ENCODE measurements at regions not wholly inside any gene's neighbourhood (a gene's known extent, or its start where the extent isn't known, plus 50 kb on each side); places are given as distances from the start of the nearest gene placed in this dataset.
"Not testable (repeated sequence)": the region's sequence is repeated elsewhere in the genome, so short reads cannot be mapped to it uniquely, and the experiment has no call there.

DNA sequence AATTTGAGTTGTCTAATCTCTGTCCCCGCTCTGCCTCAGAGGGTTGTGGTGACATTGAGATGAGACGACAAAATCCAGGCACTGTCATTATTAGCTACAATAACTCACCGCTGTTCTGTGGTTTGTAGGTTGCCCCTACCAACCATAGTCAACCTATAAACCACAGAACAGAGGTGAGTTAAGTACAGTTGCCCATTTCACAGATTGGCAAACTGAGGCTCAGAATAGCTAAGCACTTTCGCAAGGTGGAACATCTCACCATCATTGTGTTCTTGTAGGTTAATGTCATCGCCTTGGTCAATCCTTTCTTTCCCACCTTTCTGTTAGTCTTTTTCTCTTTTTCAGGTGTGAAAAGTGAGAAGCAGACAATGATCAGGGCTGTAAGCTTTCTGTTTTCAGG, 63.4 kb upstream of the LHX5 start:
- Histone ChIP-seq H3K79me2 (ENCODE audit: low read length) (no peaks in the 10 kb centered on the region), H3K27me3 (ENCODE audit: low read length) (no peaks in the 10 kb centered on the region), H3K4me2 (ENCODE audit: low read depth, low read length, poor library complexity, severe bottlenecking) (no peak overlapping the region), H3K4me1 (ENCODE audit: low read length) (no peaks in the 10 kb centered on the region), H3K36me3 (ENCODE audit: insufficient read depth, low read length) (no peaks in the 10 kb centered on the region), H3K4me3 (ENCODE audit: low read length) (no peak overlapping the region), H3K9me3 (ENCODE audit: low read length) (no peaks in the 10 kb centered on the region), H3K9me2 (replicated peaks; ENCODE audit: insufficient read depth, low read length) (no peaks in the 10 kb centered on the region), H4K20me1 (ENCODE audit: insufficient read depth, low read depth, low read length) (no peaks in the 10 kb centered on the region), H3K27ac (ENCODE audit: low read length) (no peak overlapping the region), H3K9ac (ENCODE audit: low read length) (no peak overlapping the region), H2AFZ (ENCODE audit: low read length) (no peak overlapping the region)
- no peak for DNase-seq

- Histone ChIP-seq H4K20me1 (ENCODE audit: insufficient read depth, low read depth, low read length) (no peaks in the 10 kb centered on the region), H3K4me1 (ENCODE audit: low read length) (no peaks in the 10 kb centered on the region), H3K9ac (ENCODE audit: low read length) (no peak overlapping the region), H3K4me2 (ENCODE audit: low read depth, low read length, poor library complexity, severe bottlenecking) (no peak overlapping the region), H2AFZ (ENCODE audit: low read length) (no peak overlapping the region), H3K9me2 (replicated peaks; ENCODE audit: insufficient read depth, low read length) (no peaks in the 10 kb centered on the region), H3K27me3 (ENCODE audit: low read length) (no peaks in the 10 kb centered on the region), H3K36me3 (ENCODE audit: insufficient read depth, low read length) (no peaks in the 10 kb centered on the region), H3K4me3 (ENCODE audit: low read length) (no peak overlapping the region), H3K27ac (ENCODE audit: low read length) (no peak overlapping the region), H3K79me2 (ENCODE audit: low read length) (no peaks in the 10 kb centered on the region), H3K9me3 (ENCODE audit: low read length) (no peaks in the 10 kb centered on the region)
- no peak for DNase-seq
These were observed 62.9 kb upstream of the LHX5 start for GRCh38 chr12:113534555-113534954.

GRCh38 chr12:113533842-113534375, 62.2 kb upstream of the LHX5 start:
- Histone ChIP-seq H3K9ac (ENCODE audit: low read length) (no peak overlapping the region), H3K79me2 (ENCODE audit: low read length) (no peaks in the 10 kb centered on the region), H3K27ac (ENCODE audit: low read length) (no peak overlapping the region), H3K4me1 (ENCODE audit: low read length) (no peaks in the 10 kb centered on the region), H3K9me2 (replicated peaks; ENCODE audit: insufficient read depth, low read length) (no peaks in the 10 kb centered on the region), H2AFZ (ENCODE audit: low read length) (no peak overlapping the region), H3K36me3 (ENCODE audit: insufficient read depth, low read length) (no peaks in the 10 kb centered on the region), H3K4me2 (ENCODE audit: low read depth, low read length, poor library complexity, severe bottlenecking) (no peak overlapping the region), H3K27me3 (ENCODE audit: low read length) (no peaks in the 10 kb centered on the region), H3K4me3 (ENCODE audit: low read length) (no peak overlapping the region), H4K20me1 (ENCODE audit: insufficient read depth, low read depth, low read length) (no peaks in the 10 kb centered on the region), H3K9me3 (ENCODE audit: low read length) (no peaks in the 10 kb centered on the region)
- no peak for DNase-seq

DNA sequence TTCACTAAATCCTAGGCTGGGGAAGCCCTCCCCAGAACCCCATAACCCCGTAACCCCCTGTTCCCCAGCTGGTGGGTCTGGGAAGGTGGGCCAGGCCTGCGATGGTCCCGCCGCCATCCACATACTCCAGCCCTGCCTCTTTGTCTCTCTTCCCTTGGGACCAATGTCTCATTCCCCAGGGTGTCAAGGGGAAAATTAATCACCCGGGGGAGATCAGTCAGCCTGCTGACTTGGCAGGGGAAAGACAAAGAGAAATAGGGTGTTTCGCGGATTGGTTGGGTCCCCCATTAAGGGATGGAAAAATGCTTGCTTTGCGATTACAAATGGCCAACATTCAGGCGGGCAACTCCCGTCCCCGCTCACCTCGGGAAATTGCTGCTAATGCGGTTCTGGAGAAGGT, 60.6 kb upstream of the LHX5 start:
- Histone ChIP-seq H3K4me2 (ENCODE audit: low read depth, low read length, poor library complexity, severe bottlenecking) (no peak overlapping the region), H3K9ac (ENCODE audit: low read length) (no peak overlapping the region), H3K79me2 (ENCODE audit: low read length) (no peaks in the 10 kb centered on the region), H3K27ac (ENCODE audit: low read length) (no peak overlapping the region), H4K20me1 (ENCODE audit: insufficient read depth, low read depth, low read length) (no peaks in the 10 kb centered on the region), H3K9me3 (ENCODE audit: low read length) (no peaks in the 10 kb centered on the region), H3K4me3 (ENCODE audit: low read length) (no peak overlapping the region), H3K27me3 (ENCODE audit: low read length) (no peaks in the 10 kb centered on the region), H3K9me2 (replicated peaks; ENCODE audit: insufficient read depth, low read length) (no peaks in the 10 kb centered on the region), H3K36me3 (ENCODE audit: insufficient read depth, low read length) (no peaks in the 10 kb centered on the region), H3K4me1 (ENCODE audit: low read length) (no peaks in the 10 kb centered on the region), H2AFZ (ENCODE audit: low read length) (no peak overlapping the region)
- no peak for DNase-seq

- H4K20me1 ChIP-seq (ENCODE audit: insufficient read depth, low read depth, low read length); H2AFZ ChIP-seq (ENCODE audit: low read length); H3K36me3 ChIP-seq (ENCODE audit: insufficient read depth, low read length); H3K4me2 ChIP-seq (ENCODE audit: low read depth, low read length, poor library complexity, severe bottlenecking); H3K4me1 ChIP-seq (ENCODE audit: low read length); H3K4me3 ChIP-seq (ENCODE audit: low read length); H3K9me2 ChIP-seq (replicated peaks; ENCODE audit: insufficient read depth, low read length); H3K9ac ChIP-seq (ENCODE audit: low read length); H3K9me3 ChIP-seq (ENCODE audit: low read length); H3K27ac ChIP-seq (ENCODE audit: low read length); H3K27me3 ChIP-seq (ENCODE audit: low read length); H3K79me2 ChIP-seq (ENCODE audit: low read length); DNase-seq: not testable (repeated sequence)
These were observed 59.4 kb upstream of the LHX5 start for GRCh38 chr12:113531073-113531472.

DNA sequence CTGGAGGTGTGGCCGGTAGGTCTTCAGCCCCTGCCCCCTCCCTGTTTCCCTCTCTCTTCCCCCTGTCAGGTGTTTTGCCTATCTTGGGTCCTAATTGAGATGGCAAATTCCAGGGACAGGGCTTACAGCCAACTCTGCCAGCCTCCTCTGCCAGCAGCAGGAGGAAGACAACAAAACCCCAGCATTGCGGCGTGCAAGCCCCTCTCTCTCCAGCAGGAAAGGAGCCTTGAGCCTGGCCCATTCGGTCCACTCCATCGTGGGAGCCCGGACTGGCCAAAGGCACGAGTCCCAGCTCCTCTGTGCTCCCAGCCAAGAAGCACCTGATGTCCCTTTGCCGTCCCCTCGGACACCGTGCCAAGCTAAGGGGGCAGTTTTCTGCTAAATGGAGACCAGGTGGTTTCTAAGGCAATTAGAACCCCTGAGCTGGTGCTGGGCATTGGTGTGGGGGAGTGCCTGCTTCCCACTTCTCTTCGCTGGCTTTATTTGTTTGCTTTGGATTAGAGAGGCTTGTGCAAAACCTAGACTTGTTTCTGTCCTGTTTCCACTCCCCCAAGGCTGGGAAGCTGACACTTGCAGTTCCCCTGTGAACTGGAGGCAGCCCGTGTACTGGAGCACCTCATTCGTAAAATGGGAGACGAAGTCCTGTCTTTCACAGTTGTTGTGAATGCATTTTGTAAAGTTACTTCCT, 57.1 kb upstream of the LHX5 start:
- no peaks in the 10 kb centered on the region for H3K27me3 ChIP-seq (ENCODE audit: low read length)
- H3K4me3 ChIP-seq (ENCODE audit: low read length): no peak overlapping the region
- H3K9me3 ChIP-seq (ENCODE audit: low read length): no peaks in the 10 kb centered on the region
- no peak overlapping the region for H3K27ac ChIP-seq (ENCODE audit: low read length)
- no peak overlapping the region for H3K9ac ChIP-seq (ENCODE audit: low read length)
- no peaks in the 10 kb centered on the region for H3K36me3 ChIP-seq (ENCODE audit: insufficient read depth, low read length)
- no peaks in the 10 kb centered on the region for H3K4me1 ChIP-seq (ENCODE audit: low read length)
- H2AFZ ChIP-seq (ENCODE audit: low read length): no peak overlapping the region
- no peak overlapping the region for H3K4me2 ChIP-seq (ENCODE audit: low read depth, low read length, poor library complexity, severe bottlenecking)
- no peaks in the 10 kb centered on the region for H3K9me2 ChIP-seq (replicated peaks; ENCODE audit: insufficient read depth, low read length)
- no peaks in the 10 kb centered on the region for H3K79me2 ChIP-seq (ENCODE audit: low read length)
- no peaks in the 10 kb centered on the region for H4K20me1 ChIP-seq (ENCODE audit: insufficient read depth, low read depth, low read length)
- DNase-seq: no peak

DNA sequence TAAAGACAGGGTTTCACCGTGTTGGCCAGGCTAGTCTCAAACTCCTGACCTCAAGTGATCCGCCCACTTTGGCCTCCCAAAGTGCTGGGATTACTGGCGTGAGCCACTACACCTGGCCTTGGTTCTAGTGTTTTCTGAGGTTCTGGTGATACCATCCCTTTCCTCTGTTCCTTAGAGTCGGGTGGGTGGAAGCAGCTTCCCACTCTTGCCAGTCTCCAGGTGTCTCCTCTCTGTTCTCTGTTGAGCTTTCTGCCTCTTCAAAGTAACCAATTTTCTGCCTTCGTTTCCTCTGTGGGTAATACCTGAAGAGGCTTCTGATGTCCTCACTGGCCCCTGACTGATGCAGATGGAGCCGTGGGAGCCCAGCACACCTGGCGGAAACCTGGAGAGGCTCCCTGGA, 53.4 kb upstream of the LHX5 start:
- no peak overlapping the region for H3K4me3 ChIP-seq (ENCODE audit: low read length)
- no peak overlapping the region for H2AFZ ChIP-seq (ENCODE audit: low read length)
- H3K9me3 ChIP-seq (ENCODE audit: low read length): no peaks in the 10 kb centered on the region
- no peaks in the 10 kb centered on the region for H3K9me2 ChIP-seq (replicated peaks; ENCODE audit: insufficient read depth, low read length)
- no peak overlapping the region for H3K27ac ChIP-seq (ENCODE audit: low read length)
- H3K9ac ChIP-seq (ENCODE audit: low read length): no peak overlapping the region
- H3K4me2 ChIP-seq (ENCODE audit: low read depth, low read length, poor library complexity, severe bottlenecking): no peak overlapping the region
- DNase-seq: no peak
- H3K36me3 ChIP-seq (ENCODE audit: insufficient read depth, low read length): no peaks in the 10 kb centered on the region
- no peaks in the 10 kb centered on the region for H3K4me1 ChIP-seq (ENCODE audit: low read length)
- H4K20me1 ChIP-seq (ENCODE audit: insufficient read depth, low read depth, low read length): no peaks in the 10 kb centered on the region
- no peaks in the 10 kb centered on the region for H3K27me3 ChIP-seq (ENCODE audit: low read length)
- H3K79me2 ChIP-seq (ENCODE audit: low read length): no peaks in the 10 kb centered on the region

- H3K9ac ChIP-seq (ENCODE audit: low read length): no peak overlapping the region
- no peak overlapping the region for H2AFZ ChIP-seq (ENCODE audit: low read length)
- no peaks in the 10 kb centered on the region for H3K9me2 ChIP-seq (replicated peaks; ENCODE audit: insufficient read depth, low read length)
- H3K36me3 ChIP-seq (ENCODE audit: insufficient read depth, low read length): no peaks in the 10 kb centered on the region
- H3K4me2 ChIP-seq (ENCODE audit: low read depth, low read length, poor library complexity, severe bottlenecking): no peak overlapping the region
- no peak overlapping the region for H3K4me3 ChIP-seq (ENCODE audit: low read length)
- no peaks in the 10 kb centered on the region for H3K9me3 ChIP-seq (ENCODE audit: low read length)
- no peak overlapping the region for H3K27ac ChIP-seq (ENCODE audit: low read length)
- no peak for DNase-seq
- H3K4me1 ChIP-seq (ENCODE audit: low read length): no peaks in the 10 kb centered on the region
- no peaks in the 10 kb centered on the region for H3K79me2 ChIP-seq (ENCODE audit: low read length)
- H4K20me1 ChIP-seq (ENCODE audit: insufficient read depth, low read depth, low read length): no peaks in the 10 kb centered on the region
- no peaks in the 10 kb centered on the region for H3K27me3 ChIP-seq (ENCODE audit: low read length)
These were observed 52.8 kb upstream of the LHX5 start for GRCh38 chr12:113524495-113524894.
